SK-N-SH (cell line): ENCODE measurements at regions not wholly inside any gene's neighbourhood (a gene's known extent, or its start where the extent isn't known, plus 50 kb on each side); places are given as distances from the start of the nearest gene placed in this dataset.

Source experiments
- CTCF ChIA-PET: fragments of 300-600, 350-600 bp; formaldehyde crosslinking; extraction: SDS; loops from one replicate; lab custom pipeline; 2021; lab: Yijun Ruan, JAX
- POLR2A ChIA-PET: fragments of 350-600 bp; sonication (Branson Sonifier 250); formaldehyde crosslinking; extraction: SDS; loops from one replicate; lab custom pipeline; 2020; ENCODE audit warnings: antibody characterized with exemption, inconsistent platforms; lab: Yijun Ruan, JAX
- DNase-seq: peaks from one replicate; pipeline ENCODE4 v3.0.0; 2012
- H2AFZ ChIP-seq: fragments of 200-600 bp; sonication (generic); 2 replicates; pipeline ENCODE4 v1.8.1; 2016; ENCODE audit warnings: antibody characterized with exemption, mild to moderate bottlenecking, low read depth
- H3F3A ChIP-seq: fragments of 200-600 bp; sonication (generic); replicated peaks from 2 replicates; pipeline ENCODE3; 2016; ENCODE audit warnings: antibody characterized with exemption, mild to moderate bottlenecking; ENCODE audit not compliant: insufficient read depth
- H3K27ac ChIP-seq, 2 experiments: fragments of 200-500 bp in 1 of 2; fragments of 200-600 bp in 1 of 2; sonication (Bioruptor generic) in 1 of 2; sonication (generic), shearing (Covaris generic) in 1 of 2; 2 replicates each; pipeline versions ENCODE4 v1.5.1 to v1.6.1; 2014 to 2016; ENCODE audit warnings: low read depth in 2 of 2, inconsistent platforms in 1 of 2, low read length in 1 of 2, mild to moderate bottlenecking in 1 of 2, mixed read lengths in 1 of 2
- H3K27me3 ChIP-seq: fragments of 200-600 bp; sonication (generic), shearing (Covaris generic); 2 replicates; pipeline ENCODE4 v1.6.1; 2016; ENCODE audit warnings: mixed run types; ENCODE audit not compliant: insufficient read depth
- H3K36me3 ChIP-seq, 2 experiments: fragments of 200-500 bp in 1 of 2; fragments of 200-600 bp in 1 of 2; sonication (Bioruptor generic) in 1 of 2; sonication (generic) in 1 of 2; replicated peaks in 1 of 2; 2 replicates each; pipeline versions ENCODE3 to v1.5.1; 2014 to 2016; ENCODE audit warnings: low read length in 1 of 2, mild to moderate bottlenecking in 1 of 2; ENCODE audit not compliant: insufficient read depth in 2 of 2, control insufficient read depth in 1 of 2
- H3K4me1 ChIP-seq, 2 experiments: fragments of 200-500 bp in 1 of 2; fragments of 200-600 bp in 1 of 2; sonication (Bioruptor generic) in 1 of 2; sonication (generic), shearing (Covaris generic) in 1 of 2; 2 replicates each; pipeline versions ENCODE4 v1.5.1 to v1.6.1; 2014 to 2016; ENCODE audit warnings: low read depth in 1 of 2, low read length in 1 of 2, mixed run types in 1 of 2; ENCODE audit not compliant: insufficient read depth in 2 of 2, control insufficient read depth in 1 of 2
- H3K4me2 ChIP-seq: fragments of 200-600 bp; sonication (generic), shearing (Covaris generic); 2 replicates; pipeline ENCODE4 v1.6.1; 2017; ENCODE audit warnings: mixed run types
- H3K4me3 ChIP-seq, 2 experiments: fragments of 200-500 bp in 1 of 2; fragments of 200-600 bp in 1 of 2; sonication (Bioruptor generic) in 1 of 2; sonication (generic), shearing (Covaris generic) in 1 of 2; 2 replicates each; pipeline versions ENCODE4 v1.5.1 to v1.8.1; 2014 to 2016; ENCODE audit warnings: low read depth in 2 of 2, inconsistent platforms in 1 of 2, low read length in 1 of 2, mild to moderate bottlenecking in 1 of 2, mixed read lengths in 1 of 2, moderate library complexity in 1 of 2
- H3K79me2 ChIP-seq: fragments of 200-600 bp; sonication (generic); 2 replicates; pipeline ENCODE4 v1.8.1; 2017; ENCODE audit warnings: mild to moderate bottlenecking; ENCODE audit not compliant: insufficient read depth
- H3K9ac ChIP-seq: fragments of 200-600 bp; sonication (generic); 2 replicates; pipeline ENCODE4 v1.6.1; 2017; ENCODE audit warnings: mixed run types
- H3K9me2 ChIP-seq: fragments of 200-600 bp; sonication (generic); 2 replicates; pipeline ENCODE4 v1.6.1; 2017; ENCODE audit warnings: mixed run types
- H3K9me3 ChIP-seq: fragments of 200-600 bp; sonication (generic); 2 replicates; pipeline ENCODE4 v1.6.1; 2017; ENCODE audit warnings: mixed run types, mild to moderate bottlenecking, moderate library complexity
- H4K20me1 ChIP-seq: fragments of 200-600 bp; sonication (generic); 2 replicates; pipeline ENCODE4 v1.6.1; 2017; ENCODE audit warnings: mild to moderate bottlenecking, mixed run types; ENCODE audit not compliant: insufficient read depth
- ELF1 ChIP-seq: IDR thresholded peaks from 2 replicates; pipeline ENCODE4 v1.4.0; 2012
- FOXJ3 ChIP-seq: sonication (generic); formaldehyde crosslinking; IDR thresholded peaks from 2 replicates; pipeline ENCODE4 v1.5.1; 2020; ENCODE audit warnings: mild to moderate bottlenecking, missing genetic modification reagents
- GATA2 ChIP-seq: sonication (generic); formaldehyde crosslinking; IDR thresholded peaks from 2 replicates; pipeline ENCODE4 v1.5.0; 2020; ENCODE audit warnings: mild to moderate bottlenecking, missing genetic modification reagents
- PBX3 ChIP-seq: IDR thresholded peaks from 2 replicates; pipeline ENCODE4; 2012
- POLR2AphosphoS5 ChIP-seq: IDR thresholded peaks from 2 replicates; pipeline ENCODE4 v1.6.1; 2012; ENCODE audit warnings: low read depth, low read length
- TAF1 ChIP-seq: IDR thresholded peaks from 2 replicates; pipeline ENCODE4 v1.6.1; 2012; ENCODE audit warnings: low read depth, mild to moderate bottlenecking, low read length, moderate library complexity, borderline replicate concordance
- WGBS: methylation state at CpG from one replicate; pipeline ENCODE4 v1.1.6; 2017; ENCODE audit warnings: low lambda C conversion rate; 5-methylcytosine and 5-hydroxymethylcytosine counted together
- TF ChIP-seq, protein P1 (sequence below): fragments of 200-600 bp; sonication (generic); IDR thresholded peaks from 2 replicates; pipeline ENCODE4 v1.6.1; 2017; ENCODE audit warnings: antibody characterized with exemption, mild to moderate bottlenecking, moderate library complexity
- TF ChIP-seq, protein P2 (sequence below): fragments of 150-350 bp; IDR thresholded peaks from 2 replicates; pipeline ENCODE4 v1.6.1; 2017; ENCODE audit warnings: antibody characterized with exemption, low read length, low read depth, borderline replicate concordance

- Histone ChIP-seq H4K20me1 (no peaks in the 10 kb centered on the region), H3K27ac (no peak overlapping the region), H3K9me2 (no peaks in the 10 kb centered on the region), H3K4me2 (no peak overlapping the region), H3K79me2 (no peaks in the 10 kb centered on the region), H3K36me3 (no peaks in the 10 kb centered on the region), H3K27me3 (0 out of 2 replicates have a peak, but pooled peaks cover 14% of the 10 kb centered on the region), H3K4me1 (no peaks in the 10 kb centered on the region), H3F3A (no peaks in the 10 kb centered on the region), H2AFZ (no peak overlapping the region), H3K9me3 (no peaks in the 10 kb centered on the region), H3K9ac (no peak overlapping the region), H3K4me3 (no peak overlapping the region)
- ChIA-PET POLR2A (no interaction called here), CTCF (interaction anchor here (0.7 to 2.0 kb wide), 4 partner anchors 19 to 563 kb away, joined by 3 to 5 read pairs (median 4); no protein-coding TSS in a partner anchor)
- DNase-seq, result no peak
- TF ChIP-seq PBX3, result no peak
- WGBS, result 52% methylated on average over 7 of the region's 7 CpGs
These were observed 79.1 kb upstream of the MYL10 start for GRCh38 chr7:101708223-101708622.

DNA sequence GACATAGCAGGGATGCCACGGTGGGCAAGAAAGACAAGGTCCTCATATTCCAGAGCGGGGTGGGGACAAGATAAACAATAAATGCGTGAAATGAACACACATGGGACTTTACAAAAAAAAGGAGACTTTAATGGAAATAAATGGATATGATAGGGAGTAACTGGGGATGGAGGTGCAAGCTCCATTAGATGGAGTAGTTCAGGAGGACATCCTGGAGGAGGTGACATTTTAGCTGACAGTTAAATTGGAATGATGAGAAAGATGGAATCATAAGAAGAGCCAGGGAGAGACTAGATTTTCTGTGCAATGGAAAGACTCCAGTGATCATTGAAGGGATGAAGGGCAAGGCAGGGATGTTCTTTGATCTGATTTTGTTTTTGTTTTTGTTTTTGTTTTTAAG is 83.6 kb upstream of the MYL10 start:
- no peaks in the 10 kb centered on the region for H3F3A ChIP-seq
- 0 out of 2 replicates have a peak, but pooled peaks cover under 1% of the 10 kb centered on the region for H3K27me3 ChIP-seq
- no peak overlapping the region for H2AFZ ChIP-seq
- no peak overlapping the region for H3K4me2 ChIP-seq
- H3K9ac ChIP-seq, result no peak overlapping the region
- H3K79me2 ChIP-seq, result no peaks in the 10 kb centered on the region
- POLR2A ChIA-PET, result no interaction called here
- no peak for TF ChIP-seq TAF1
- TF ChIP-seq FOXJ3, result no peak
- TF ChIP-seq GATA2 (CRISPR knock-in tag), result no peak
- TF ChIP-seq, protein P1, sequence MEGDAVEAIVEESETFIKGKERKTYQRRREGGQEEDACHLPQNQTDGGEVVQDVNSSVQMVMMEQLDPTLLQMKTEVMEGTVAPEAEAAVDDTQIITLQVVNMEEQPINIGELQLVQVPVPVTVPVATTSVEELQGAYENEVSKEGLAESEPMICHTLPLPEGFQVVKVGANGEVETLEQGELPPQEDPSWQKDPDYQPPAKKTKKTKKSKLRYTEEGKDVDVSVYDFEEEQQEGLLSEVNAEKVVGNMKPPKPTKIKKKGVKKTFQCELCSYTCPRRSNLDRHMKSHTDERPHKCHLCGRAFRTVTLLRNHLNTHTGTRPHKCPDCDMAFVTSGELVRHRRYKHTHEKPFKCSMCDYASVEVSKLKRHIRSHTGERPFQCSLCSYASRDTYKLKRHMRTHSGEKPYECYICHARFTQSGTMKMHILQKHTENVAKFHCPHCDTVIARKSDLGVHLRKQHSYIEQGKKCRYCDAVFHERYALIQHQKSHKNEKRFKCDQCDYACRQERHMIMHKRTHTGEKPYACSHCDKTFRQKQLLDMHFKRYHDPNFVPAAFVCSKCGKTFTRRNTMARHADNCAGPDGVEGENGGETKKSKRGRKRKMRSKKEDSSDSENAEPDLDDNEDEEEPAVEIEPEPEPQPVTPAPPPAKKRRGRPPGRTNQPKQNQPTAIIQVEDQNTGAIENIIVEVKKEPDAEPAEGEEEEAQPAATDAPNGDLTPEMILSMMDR, result no peak
- TF ChIP-seq ELF1, result no peak
- no peak for TF ChIP-seq PBX3
- no peak for TF ChIP-seq POLR2AphosphoS5
- TF ChIP-seq, protein P2, sequence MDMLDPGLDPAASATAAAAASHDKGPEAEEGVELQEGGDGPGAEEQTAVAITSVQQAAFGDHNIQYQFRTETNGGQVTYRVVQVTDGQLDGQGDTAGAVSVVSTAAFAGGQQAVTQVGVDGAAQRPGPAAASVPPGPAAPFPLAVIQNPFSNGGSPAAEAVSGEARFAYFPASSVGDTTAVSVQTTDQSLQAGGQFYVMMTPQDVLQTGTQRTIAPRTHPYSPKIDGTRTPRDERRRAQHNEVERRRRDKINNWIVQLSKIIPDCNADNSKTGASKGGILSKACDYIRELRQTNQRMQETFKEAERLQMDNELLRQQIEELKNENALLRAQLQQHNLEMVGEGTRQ, result no peak
- H3K27ac ChIP-seq, result no peak overlapping the region
- no peak for DNase-seq
- no peaks in the 10 kb centered on the region for H4K20me1 ChIP-seq
- 78% methylated on average over 3 of the region's 3 CpGs for WGBS
- no peak overlapping the region for H3K4me3 ChIP-seq
- no peaks in the 10 kb centered on the region for H3K36me3 ChIP-seq
- no peaks in the 10 kb centered on the region for H3K9me3 ChIP-seq
- CTCF ChIA-PET, result interaction anchor here (1.2 to 2.0 kb wide), 4 partner anchors 24 to 110 kb away, joined by 3 to 6 read pairs (median 6); no protein-coding TSS in a partner anchor
- no peaks in the 10 kb centered on the region for H3K9me2 ChIP-seq
- H3K4me1 ChIP-seq, result no peaks in the 10 kb centered on the region; a peak in 1 of 4 replicates
